Right lobe of liver (tissue), 6 donors: ENCODE measurements at regions not wholly inside any gene's neighbourhood (a gene's known extent, or its start where the extent isn't known, plus 50 kb on each side); places are given as distances from the start of the nearest gene placed in this dataset.

ENCODE experiments used
- ATAC-seq, 4 donors: fragments of 200-7000 bp; cut with Tn5 transposase; one replicate each; pipeline ENCODE4 v1.9.1; 2020; ENCODE audit warnings: mild to moderate bottlenecking in 4 of 4, moderate library complexity in 4 of 4
- DNase-seq, 3 donors: peaks; one replicate each; pipeline ENCODE4 v3.0.0-alpha.2; 2020
- H3K27ac ChIP-seq, 3 donors: fragments of 200-600 bp; one replicate each; pipeline ENCODE4 v1.8.0; 2022
- H3K27me3 ChIP-seq, 2 donors: fragments of 200-600 bp; one replicate each; pipeline ENCODE4 v1.8.0; 2022
- H3K36me3 ChIP-seq, 4 donors: fragments of 200-600 bp; sonication (generic) in 1 of 4; one replicate each; pipeline versions ENCODE4 v1.5.1 to v1.8.0; 2017 to 2022; ENCODE audit warnings: control low read depth in 1 of 4
- H3K4me1 ChIP-seq, 4 donors: fragments of 200-600 bp; sonication (generic) in 1 of 4; one replicate each; pipeline versions ENCODE4 v1.5.1 to v1.8.0; 2017 to 2022; ENCODE audit warnings: control low read depth in 1 of 4
- H3K4me3 ChIP-seq, 3 donors: fragments of 200-600 bp; one replicate each; pipeline ENCODE4 v1.8.0; 2022
- H3K9me3 ChIP-seq, 4 donors: fragments of 200-600 bp; sonication (generic) in 1 of 4; one replicate each; pipeline versions ENCODE4 v1.5.1 to v1.8.0; 2017 to 2022; ENCODE audit warnings: control low read depth in 1 of 4
- POLR2A ChIP-seq: fragments of 450-650 bp; IDR thresholded peaks from one replicate; pipeline ENCODE4 v1.6.1; 2017; ENCODE audit warnings: antibody characterized with exemption, mild to moderate bottlenecking
- WGBS: methylation state at CpG from one replicate; pipeline ENCODE4 v1.1.6; 2018; ENCODE audit warnings: low coverage, low lambda C conversion rate; ENCODE audit not compliant: insufficient coverage; ENCODE audit errors: missing lambda C conversion rate; 5-methylcytosine and 5-hydroxymethylcytosine counted together
- intact Hi-C, 2 donors: fragments of 100-400 bp; cut with DNase I; formaldehyde crosslinking; loops; one replicate each; pipeline versions ENCODE4 v1.11.2 to v1.14.1; 2022
- TF ChIP-seq, protein P1 (sequence below), 4 donors: fragments of 200-600 bp in 3 of 4; fragments of 450-650 bp in 1 of 4; IDR thresholded peaks; one replicate each; pipeline versions ENCODE4 v1.5.1 to v1.8.0; 2016 to 2022; ENCODE audit warnings: antibody characterized with exemption in 4 of 4, mild to moderate bottlenecking in 2 of 4
- donor health status: DM: no; HTN: yes; CAD: no.
- donor health status: DM: no; HTN: no; CAD: no.
- donor health status: DM: no; HTN: no; CAD: no.
- donor health status: DM: no; HTN: yes; CAD: no.
- donor health status: DM: no; HTN: yes; CAD: no.

DNA sequence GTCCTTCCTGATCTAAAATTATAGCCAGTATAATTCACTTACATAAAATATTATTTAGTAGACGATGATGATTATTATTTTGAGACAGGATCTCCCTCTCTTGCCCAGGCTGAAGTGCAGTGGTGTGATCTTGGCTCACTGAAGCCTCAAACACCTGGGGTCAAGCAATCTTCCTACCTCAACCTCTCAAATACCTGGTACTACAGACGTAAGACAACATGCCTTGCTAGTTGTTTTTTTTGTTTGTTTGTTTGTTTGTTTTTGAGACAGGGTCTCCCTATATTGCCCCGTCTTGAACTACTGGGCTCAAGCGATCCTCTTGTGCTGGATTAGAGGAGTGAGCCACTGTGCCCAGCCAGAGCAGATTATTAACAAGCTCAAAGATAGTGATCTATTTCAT is 399.1 kb upstream of the ZNF804A start:
- 63% methylated on average over 4 of the region's 4 CpGs for WGBS
- intact Hi-C loops = no loop called here
- ATAC-seq = no peak
- H3K4me1 ChIP-seq = no peaks in the 10 kb centered on the region
- H3K27me3 ChIP-seq = no peaks in the 10 kb centered on the region
- no peak for DNase-seq
- no peaks in the 10 kb centered on the region for H3K9me3 ChIP-seq
- H3K36me3 ChIP-seq = no peaks in the 10 kb centered on the region
- no peak overlapping the region for H3K4me3 ChIP-seq
- no peak overlapping the region for H3K27ac ChIP-seq
- TF ChIP-seq POLR2A = no peak
- TF ChIP-seq, protein P1, sequence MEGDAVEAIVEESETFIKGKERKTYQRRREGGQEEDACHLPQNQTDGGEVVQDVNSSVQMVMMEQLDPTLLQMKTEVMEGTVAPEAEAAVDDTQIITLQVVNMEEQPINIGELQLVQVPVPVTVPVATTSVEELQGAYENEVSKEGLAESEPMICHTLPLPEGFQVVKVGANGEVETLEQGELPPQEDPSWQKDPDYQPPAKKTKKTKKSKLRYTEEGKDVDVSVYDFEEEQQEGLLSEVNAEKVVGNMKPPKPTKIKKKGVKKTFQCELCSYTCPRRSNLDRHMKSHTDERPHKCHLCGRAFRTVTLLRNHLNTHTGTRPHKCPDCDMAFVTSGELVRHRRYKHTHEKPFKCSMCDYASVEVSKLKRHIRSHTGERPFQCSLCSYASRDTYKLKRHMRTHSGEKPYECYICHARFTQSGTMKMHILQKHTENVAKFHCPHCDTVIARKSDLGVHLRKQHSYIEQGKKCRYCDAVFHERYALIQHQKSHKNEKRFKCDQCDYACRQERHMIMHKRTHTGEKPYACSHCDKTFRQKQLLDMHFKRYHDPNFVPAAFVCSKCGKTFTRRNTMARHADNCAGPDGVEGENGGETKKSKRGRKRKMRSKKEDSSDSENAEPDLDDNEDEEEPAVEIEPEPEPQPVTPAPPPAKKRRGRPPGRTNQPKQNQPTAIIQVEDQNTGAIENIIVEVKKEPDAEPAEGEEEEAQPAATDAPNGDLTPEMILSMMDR (IDR thresholded peaks at IDR 0.05) = no peak

DNA sequence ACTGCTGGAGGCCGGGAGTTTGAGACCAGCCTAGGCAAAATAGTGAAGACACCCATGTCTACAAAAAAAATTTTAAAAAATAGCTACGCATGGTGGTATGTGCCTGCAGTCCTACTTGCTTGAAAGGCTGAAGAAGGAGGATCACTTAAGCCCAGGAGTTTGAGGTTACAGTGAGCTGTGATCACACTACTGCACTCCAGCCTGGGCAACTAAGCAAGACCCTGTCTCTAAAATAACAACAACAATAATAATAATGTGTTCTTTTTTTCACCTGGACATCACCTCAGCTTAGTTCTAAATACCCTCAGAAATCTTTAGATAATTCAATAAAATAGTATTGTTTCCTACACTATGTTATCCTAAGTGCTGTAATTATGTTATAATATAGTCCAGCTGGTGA is 397.1 kb upstream of the ZNF804A start:
- 100% methylated on average over 2 of the region's 2 CpGs for WGBS
- Histone ChIP-seq H3K4me1 (no peaks in the 10 kb centered on the region), H3K4me3 (no peak overlapping the region), H3K27me3 (no peaks in the 10 kb centered on the region), H3K27ac (no peak overlapping the region), H3K9me3 (no peaks in the 10 kb centered on the region), H3K36me3 (no peaks in the 10 kb centered on the region)
- intact Hi-C loops = no loop called here
- DNase-seq = no peak
- ATAC-seq = no peak
- TF ChIP-seq, protein P1 (IDR thresholded peaks at IDR 0.05) = no peak
- no peak for TF ChIP-seq POLR2A

DNA sequence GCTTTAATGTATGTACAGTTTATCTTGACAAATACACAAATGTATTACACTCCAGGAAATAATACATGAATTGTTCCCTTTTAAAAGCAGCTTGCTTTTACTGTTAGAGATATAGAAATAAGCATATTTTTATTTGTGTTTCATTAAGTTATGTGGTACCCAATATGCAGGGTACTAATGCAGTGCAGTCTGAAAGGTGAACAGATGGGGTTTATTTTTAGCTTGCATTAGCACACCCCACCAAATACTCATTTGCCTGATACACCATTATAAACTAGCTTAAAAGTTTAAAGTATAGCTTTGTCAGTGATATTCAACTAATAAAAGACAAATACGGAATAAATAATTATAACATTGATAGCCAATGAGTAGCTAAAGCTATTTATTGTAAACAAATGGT is 394.7 kb upstream of the ZNF804A start:
- ATAC-seq (no peak), DNase-seq (no peak)
- WGBS = 68% methylated on average over 1 of the region's 1 CpG
- TF ChIP-seq POLR2A = no peak
- TF ChIP-seq, protein P1 (IDR thresholded peaks at IDR 0.05) = no peak
- H3K27me3 ChIP-seq = no peaks in the 10 kb centered on the region
- no peak overlapping the region for H3K4me3 ChIP-seq
- intact Hi-C loops = no loop called here
- no peak overlapping the region for H3K27ac ChIP-seq
- no peaks in the 10 kb centered on the region for H3K4me1 ChIP-seq
- no peaks in the 10 kb centered on the region for H3K36me3 ChIP-seq
- H3K9me3 ChIP-seq = no peaks in the 10 kb centered on the region

DNA sequence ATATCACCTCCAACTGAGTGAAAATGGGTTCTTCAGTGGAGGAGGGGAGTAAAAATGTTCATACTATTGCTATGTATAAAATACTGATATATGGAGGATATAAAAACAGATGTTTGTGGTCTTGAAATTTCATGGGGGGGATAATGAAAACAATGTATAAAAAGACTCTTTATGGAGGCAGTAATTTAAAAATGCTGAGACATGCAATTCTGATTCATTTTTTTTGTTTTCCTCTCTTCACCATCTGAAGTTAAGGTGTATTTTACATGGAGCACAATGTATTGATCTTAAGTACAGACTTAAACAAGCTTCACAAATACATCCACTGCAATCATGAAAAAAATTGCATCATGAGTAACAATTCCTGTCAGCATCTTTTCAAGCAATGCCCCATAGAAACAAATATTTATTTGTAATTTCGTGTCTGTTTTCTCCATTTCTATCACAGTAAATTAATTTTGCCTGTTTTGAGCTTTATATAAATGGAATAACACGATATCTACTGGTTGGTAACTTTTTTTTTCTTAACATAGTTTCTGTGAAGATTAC is 393.2 kb upstream of the ZNF804A start:
- Histone ChIP-seq H3K4me3 (no peak overlapping the region), H3K4me1 (no peaks in the 10 kb centered on the region), H3K36me3 (no peaks in the 10 kb centered on the region), H3K27me3 (no peaks in the 10 kb centered on the region), H3K27ac (no peak overlapping the region), H3K9me3 (no peaks in the 10 kb centered on the region)
- DNase-seq = no peak
- 30% methylated on average over 2 of the region's 2 CpGs for WGBS
- intact Hi-C loops = no loop called here
- TF ChIP-seq, protein P1 (IDR thresholded peaks at IDR 0.05) = no peak
- no peak for TF ChIP-seq POLR2A
- no peak for ATAC-seq

DNA sequence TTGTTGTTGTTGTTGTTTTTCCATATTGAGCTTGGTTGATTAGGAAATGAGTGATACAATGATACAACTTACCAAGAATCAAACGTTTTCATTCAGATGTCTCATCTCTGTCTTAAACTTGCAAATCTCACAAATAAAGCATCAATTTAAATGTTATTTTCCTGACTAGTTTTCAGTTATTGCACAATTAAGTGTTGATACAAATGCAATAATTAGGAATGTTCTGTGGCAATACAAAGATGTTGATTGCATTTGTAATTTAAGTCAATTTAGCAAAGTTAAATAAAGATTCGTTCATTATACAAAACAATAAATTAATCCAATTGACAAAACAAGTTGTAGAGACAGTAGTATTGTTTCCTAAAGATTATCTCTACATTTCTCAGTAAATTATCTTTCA is 392.3 kb upstream of the ZNF804A start:
- 41% methylated on average over 2 of the region's 2 CpGs for WGBS
- no peak for ATAC-seq
- Histone ChIP-seq H3K9me3 (no peaks in the 10 kb centered on the region), H3K36me3 (no peaks in the 10 kb centered on the region), H3K4me3 (no peak overlapping the region), H3K27ac (no peak overlapping the region), H3K4me1 (no peaks in the 10 kb centered on the region), H3K27me3 (no peaks in the 10 kb centered on the region)
- intact Hi-C loops = no loop called here
- DNase-seq = no peak
- TF ChIP-seq POLR2A = no peak
- TF ChIP-seq, protein P1 (IDR thresholded peaks at IDR 0.05) = no peak
